NCI-H774 (cell line): ENCODE measurements at regions not wholly inside any gene's neighbourhood (a gene's known extent, or its start where the extent isn't known, plus 50 kb on each side); places are given as distances from the start of the nearest gene placed in this dataset.
"Not testable (repeated sequence)": the region's sequence is repeated elsewhere in the genome, so short reads cannot be mapped to it uniquely, and the experiment has no call there.

Experiments
- DNase-seq: peaks from one replicate; lab custom pipeline; 2025; lab: John Stamatoyannopoulos, UW

DNA sequence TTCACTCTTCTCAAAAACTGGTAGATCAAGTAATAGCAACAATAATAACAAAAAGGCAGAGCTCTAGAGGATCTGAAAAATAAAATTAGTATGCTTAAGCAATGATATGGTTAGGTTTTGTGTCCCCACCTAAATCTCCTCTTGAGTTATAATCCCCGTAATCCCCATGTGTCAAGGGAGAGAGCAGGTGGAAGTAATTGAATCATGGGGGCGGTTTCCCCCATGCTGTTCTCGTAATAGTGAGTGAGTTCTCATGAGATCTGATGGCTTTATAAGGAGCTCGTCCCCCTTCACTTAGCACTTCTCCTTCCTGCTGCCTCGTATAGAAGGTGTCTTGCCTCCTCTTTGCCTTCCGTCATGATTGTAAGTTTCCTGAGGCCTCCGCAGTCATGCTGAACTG, 60.2 kb upstream of the ABHD2 start:
- no peak for DNase-seq

- DNase-seq: no peak
These were observed 57.9 kb upstream of the ABHD2 start for GRCh38 chr15:89030311-89030710.

DNA sequence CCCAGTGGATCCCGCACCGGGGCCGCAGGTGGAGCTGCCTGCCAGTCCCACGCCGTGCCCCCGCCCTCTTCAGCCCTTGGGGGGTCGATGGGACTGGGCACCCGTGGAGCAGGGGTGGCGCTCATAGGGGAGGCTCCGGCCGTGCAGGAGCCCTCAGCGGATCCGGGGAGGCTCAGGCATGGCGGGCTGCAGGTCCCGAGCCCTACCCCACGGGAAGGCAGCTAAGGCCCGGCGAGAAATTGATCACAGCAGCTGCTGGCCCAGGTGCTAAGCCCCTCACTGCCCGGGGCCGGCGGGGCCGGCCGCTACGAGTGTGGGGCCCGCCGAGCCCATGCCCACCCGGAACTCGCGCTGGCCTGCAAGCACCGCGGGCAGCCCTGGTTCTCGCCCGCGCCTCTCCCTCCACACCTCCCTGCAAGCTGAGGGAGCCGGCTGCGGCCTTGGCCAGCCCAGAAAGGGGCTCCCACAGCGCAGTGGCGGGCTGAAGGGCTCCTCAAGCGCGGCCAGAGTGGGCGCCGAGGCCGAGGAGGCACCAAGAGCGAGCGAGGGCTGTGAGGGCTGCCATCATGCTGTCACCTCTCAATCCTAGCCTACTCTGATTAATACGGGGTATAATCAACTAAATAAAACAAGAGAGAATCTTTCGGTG, 56.5 kb upstream of the ABHD2 start:
- DNase-seq: not testable (repeated sequence)

GRCh38 chr15:89034305-89034704, 54.0 kb upstream of the ABHD2 start:
- DNase-seq: no peak

- DNase-seq: no peak
These were observed 53.1 kb upstream of the ABHD2 start for GRCh38 chr15:89035150-89035549.

GRCh38 chr15:89035658-89036057, 52.6 kb upstream of the ABHD2 start:
- no peak for DNase-seq

DNA sequence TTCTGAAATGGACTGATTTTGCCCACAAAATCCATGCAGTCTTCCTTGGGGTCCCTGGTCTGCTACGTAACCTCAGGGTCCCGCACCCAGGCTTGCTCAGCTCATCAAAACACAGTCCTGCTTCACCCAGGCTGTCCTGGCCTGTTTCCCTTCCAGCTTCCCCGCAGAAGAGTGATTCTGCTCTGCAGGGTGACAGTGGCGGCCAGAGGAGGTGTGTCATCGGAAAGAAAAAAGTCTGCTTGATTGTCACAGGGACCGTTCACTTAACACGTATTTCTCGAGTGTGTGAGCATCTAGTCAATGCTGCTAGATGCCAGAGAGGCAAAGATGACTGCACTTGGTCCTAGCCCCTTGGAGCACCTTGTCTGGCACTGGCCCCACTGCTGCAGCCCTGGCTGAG, 50.1 kb upstream of the ABHD2 start:
- no peak for DNase-seq
